CD14-positive monocyte (primary cell): ENCODE measurements at regions not wholly inside any gene's neighbourhood (a gene's known extent, or its start where the extent isn't known, plus 50 kb on each side); places are given as distances from the start of the nearest gene placed in this dataset.

Experiments used
- DNase-seq, 3 donors: peaks; one replicate each; pipeline ENCODE4 v3.0.0-alpha.2; 2011 to 2022
- H2AFZ ChIP-seq: 2 replicates; pipeline ENCODE4 v1.6.0; 2012; ENCODE audit warnings: mild to moderate bottlenecking, low read depth, low read length, inconsistent platforms; ENCODE audit not compliant: insufficient read depth, poor library complexity, severe bottlenecking
- H3K27ac ChIP-seq, 2 donors: 1 replicate in 1 of 2; 2 replicates in 1 of 2; pipeline ENCODE4 v1.5.1; 2012 to 2013; ENCODE audit warnings: low read length in 2 of 2, control low read depth in 1 of 2, inconsistent platforms in 1 of 2, low read depth in 1 of 2, mild to moderate bottlenecking in 1 of 2
- H3K27me3 ChIP-seq, 2 donors: one replicate each; pipeline versions ENCODE4 v1.6.0 to v1.6.1; 2011 to 2013; ENCODE audit warnings: low read length in 2 of 2; ENCODE audit not compliant: control insufficient read depth in 2 of 2, insufficient read depth in 2 of 2
- H3K36me3 ChIP-seq, 2 donors: replicated peaks in 1 of 2; 1 replicate in 1 of 2; 2 replicates in 1 of 2; pipeline versions ENCODE4 v1.5.1 to v1.6.1; 2012 to 2013; ENCODE audit warnings: low read length in 2 of 2, control low read depth in 1 of 2, inconsistent platforms in 1 of 2, mild to moderate bottlenecking in 1 of 2; ENCODE audit not compliant: insufficient read depth in 2 of 2, control insufficient read depth in 1 of 2
- H3K4me1 ChIP-seq, 2 donors: 1 replicate in 1 of 2; 2 replicates in 1 of 2; pipeline versions ENCODE4 v1.5.1 to v1.6.1; 2012 to 2013; ENCODE audit warnings: low read length in 2 of 2, control low read depth in 1 of 2, inconsistent platforms in 1 of 2, mild to moderate bottlenecking in 1 of 2, moderate library complexity in 1 of 2; ENCODE audit not compliant: insufficient read depth in 2 of 2, control insufficient read depth in 1 of 2
- H3K4me2 ChIP-seq: replicated peaks from 2 replicates; pipeline ENCODE3; 2012; ENCODE audit warnings: low read length, moderate library complexity, mild to moderate bottlenecking; ENCODE audit not compliant: poor library complexity, severe bottlenecking; ENCODE audit errors: extremely low read depth
- H3K4me3 ChIP-seq, 3 experiments: fragments of 200-600 bp in 1 of 3; sonication (generic) in 1 of 3; replicated peaks in 1 of 3; 1 replicate in 2 of 3; 2 replicates in 1 of 3; pipeline ENCODE4 v1.5.1; 2011 to 2013; ENCODE audit warnings: low read length in 3 of 3, mild to moderate bottlenecking in 3 of 3, control low read depth in 2 of 3, low read depth in 2 of 3, inconsistent platforms in 1 of 3, moderate library complexity in 1 of 3
- H3K79me2 ChIP-seq: 2 replicates; pipeline ENCODE4 v1.6.0; 2012; ENCODE audit warnings: mild to moderate bottlenecking, control low read depth, inconsistent platforms, low read length, moderate library complexity; ENCODE audit not compliant: insufficient read depth
- H3K9ac ChIP-seq: 2 replicates; pipeline ENCODE4 v1.6.0; 2017; ENCODE audit warnings: low read length, mild to moderate bottlenecking; ENCODE audit not compliant: insufficient read depth, poor library complexity, severe bottlenecking
- H3K9me3 ChIP-seq, 2 donors: replicated peaks in 1 of 2; 1 replicate in 1 of 2; 2 replicates in 1 of 2; pipeline versions ENCODE4 v1.5.1 to v1.6.1; 2012 to 2013; ENCODE audit warnings: low read length in 2 of 2, control low read depth in 1 of 2; ENCODE audit not compliant: control insufficient read depth in 1 of 2, insufficient read depth in 1 of 2
- H4K20me1 ChIP-seq: 2 replicates; pipeline ENCODE4 v1.6.0; 2012; ENCODE audit warnings: mild to moderate bottlenecking, low read length, control low read depth, moderate library complexity; ENCODE audit not compliant: insufficient read depth
- H3K27ac Mint-ChIP-seq, 7 donors: one replicate each; pipeline ENCODE4 v1.8.0; 2020; ENCODE audit warnings: mild to moderate bottlenecking in 7 of 7, mixed read lengths in 7 of 7, moderate library complexity in 6 of 7, inconsistent platforms in 2 of 7
- H3K27me3 Mint-ChIP-seq, 3 donors: one replicate each; pipeline ENCODE4 v1.8.0; 2021 to 2022; ENCODE audit warnings: low read depth in 3 of 3, mild to moderate bottlenecking in 3 of 3, mixed read lengths in 3 of 3, moderate library complexity in 3 of 3, inconsistent platforms in 1 of 3
- H3K36me3 Mint-ChIP-seq, 2 donors: one replicate each; pipeline ENCODE4 v1.8.0; 2020; ENCODE audit warnings: mixed read lengths in 2 of 2, inconsistent platforms in 1 of 2, mild to moderate bottlenecking in 1 of 2
- H3K4me1 Mint-ChIP-seq: one replicate; pipeline ENCODE4 v1.8.0; 2020; ENCODE audit warnings: mild to moderate bottlenecking, mixed read lengths
- H3K4me3 Mint-ChIP-seq, 2 donors: one replicate each; pipeline ENCODE4 v1.8.0; 2020; ENCODE audit warnings: mild to moderate bottlenecking in 2 of 2, mixed read lengths in 2 of 2, moderate library complexity in 1 of 2
- H3K9me3 Mint-ChIP-seq, 7 donors: one replicate each; pipeline ENCODE4 v1.8.0; 2020 to 2022; ENCODE audit warnings: mixed read lengths in 7 of 7, mild to moderate bottlenecking in 6 of 7, moderate library complexity in 6 of 7, inconsistent platforms in 2 of 7
- CTCF ChIP-seq: fragments of 200-600 bp; IDR thresholded peaks from one replicate; pipeline ENCODE4 v1.8.0; 2022; ENCODE audit warnings: antibody characterized with exemption, mild to moderate bottlenecking
- WGBS: methylation state at CpG from one replicate; pipeline ENCODE4 v1.1.5; 2013; ENCODE audit warnings: missing lambda C conversion rate; ENCODE audit not compliant: insufficient coverage; 5-methylcytosine and 5-hydroxymethylcytosine counted together
- intact Hi-C, 2 donors: fragments of 100-400 bp; cut with micrococcal nuclease; formaldehyde crosslinking; loops; one replicate each; pipeline versions ENCODE4 v1.15.0 to v1.15.1; 2023

- Histone ChIP-seq H3K9ac (no peak overlapping the region), H3K79me2 (no peaks in the 10 kb centered on the region), H3K4me3 (no peak overlapping the region), H3K9me3 (peaks cover 0 to 3% of the 10 kb centered on the region in 2 donors), H3K4me2 (no peak overlapping the region), H3K4me1 (no peaks in the 10 kb centered on the region), H2AFZ (no peak overlapping the region), H3K36me3 (no peaks in the 10 kb centered on the region), H3K27ac (no peak overlapping the region), H3K27me3 (no peaks in the 10 kb centered on the region), H4K20me1 (no peaks in the 10 kb centered on the region)
- no peak for DNase-seq
- WGBS: no CpG with 5 or more reads among the region's 7 CpGs
- no peak for TF ChIP-seq CTCF
- Mint-ChIP-seq H3K36me3 (no peaks in the 10 kb centered on the region), H3K4me3 (no peak overlapping the region), H3K27me3 (peaks cover 0 to 3% (median 0%) of the 10 kb centered on the region in 3 donors), H3K27ac (no peak overlapping the region), H3K4me1 (no peaks in the 10 kb centered on the region), H3K9me3 (peaks cover 2 to 6% (median 3%) of the 10 kb centered on the region in 7 donors)
- intact Hi-C loops: no loop called here
Measured at GRCh38 chr6:141418076-141418475, 714.6 kb upstream of the GJE1 start.

GRCh38 chr6:141415896-141416295 is 716.8 kb upstream of the GJE1 start:
- no peak overlapping the region for H2AFZ ChIP-seq
- no peak for DNase-seq
- TF ChIP-seq CTCF: no peak
- no peak overlapping the region for H3K4me3 ChIP-seq
- H3K36me3 ChIP-seq: no peaks in the 10 kb centered on the region
- H3K27me3 ChIP-seq: no peaks in the 10 kb centered on the region
- intact Hi-C loops: no loop called here
- Mint-ChIP-seq H3K27me3 (peaks cover 0 to 3% (median 0%) of the 10 kb centered on the region in 3 donors), H3K36me3 (no peaks in the 10 kb centered on the region), H3K9me3 (peaks cover 2 to 6% (median 3%) of the 10 kb centered on the region in 7 donors), H3K4me3 (no peak overlapping the region), H3K4me1 (no peaks in the 10 kb centered on the region), H3K27ac (no peak overlapping the region)
- H3K27ac ChIP-seq: no peak overlapping the region
- peaks cover 0 to 3% of the 10 kb centered on the region in 2 donors for H3K9me3 ChIP-seq
- no CpG with 5 or more reads among the region's 2 CpGs for WGBS
- no peaks in the 10 kb centered on the region for H4K20me1 ChIP-seq
- no peaks in the 10 kb centered on the region for H3K4me1 ChIP-seq
- no peak overlapping the region for H3K9ac ChIP-seq
- H3K79me2 ChIP-seq: no peaks in the 10 kb centered on the region
- no peak overlapping the region for H3K4me2 ChIP-seq
